Neural crest cell (in vitro differentiated cells): ENCODE measurements at regions not wholly inside any gene's neighbourhood (a gene's known extent, or its start where the extent isn't known, plus 50 kb on each side); places are given as distances from the start of the nearest gene placed in this dataset.

ENCODE experiments used
- DNase-seq: peaks from one replicate; pipeline ENCODE4 v3.0.0; 2021; ENCODE audit warnings: low read depth, mixed read lengths, low spot score
- H3K27ac Mint-ChIP-seq: one replicate; pipeline ENCODE4 v1.8.0; 2021; ENCODE audit warnings: mild to moderate bottlenecking, mixed read lengths; ENCODE audit not compliant: unreplicated experiment
- H3K27me3 Mint-ChIP-seq: 2 replicates; pipeline ENCODE4 v1.8.0; 2021; ENCODE audit warnings: low read depth, mild to moderate bottlenecking, mixed read lengths
- H3K36me3 Mint-ChIP-seq: 2 replicates; pipeline ENCODE4 v1.8.0; 2021; ENCODE audit warnings: low read depth, mild to moderate bottlenecking, mixed read lengths
- H3K4me1 Mint-ChIP-seq: 2 replicates; pipeline ENCODE4 v1.8.0; 2021; ENCODE audit warnings: mixed read lengths
- H3K4me3 Mint-ChIP-seq: one replicate; pipeline ENCODE4 v1.8.0; 2021; ENCODE audit warnings: mild to moderate bottlenecking, mixed read lengths
- H3K9me3 Mint-ChIP-seq: 2 replicates; pipeline ENCODE4 v1.8.0; 2021; ENCODE audit warnings: mixed read lengths
- CTCF ChIP-seq: fragments of 200-600 bp; sonication (generic); conservative IDR thresholded peaks from 2 replicates; pipeline ENCODE4 v1.5.0; 2021; ENCODE audit warnings: antibody characterized with exemption, mild to moderate bottlenecking

GRCh38 chr14:104392396-104393198 is 187.0 kb upstream of the C14orf180 start:
- Mint-ChIP-seq H3K4me3 (no peak overlapping the region), H3K9me3 (peaks cover 2% of the 10 kb centered on the region), H3K36me3 (no peaks in the 10 kb centered on the region), H3K27ac (no peak overlapping the region), H3K4me1 (no peaks in the 10 kb centered on the region), H3K27me3 (peaks cover 2% of the 10 kb centered on the region)
- TF ChIP-seq CTCF = no peak
- DNase-seq = no peak

GRCh38 chr14:104393199-104393897 is 186.2 kb upstream of the C14orf180 start:
- DNase-seq = no peak
- no peak overlapping the region for H3K4me3 Mint-ChIP-seq
- TF ChIP-seq CTCF = no peak
- H3K36me3 Mint-ChIP-seq = no peaks in the 10 kb centered on the region
- H3K27ac Mint-ChIP-seq = no peak overlapping the region
- peaks cover 6% of the 10 kb centered on the region for H3K9me3 Mint-ChIP-seq
- no peaks in the 10 kb centered on the region for H3K4me1 Mint-ChIP-seq
- H3K27me3 Mint-ChIP-seq = peaks cover 2% of the 10 kb centered on the region

GRCh38 chr14:104393898-104394381 is 185.6 kb upstream of the C14orf180 start:
- H3K4me3 Mint-ChIP-seq = no peak overlapping the region
- TF ChIP-seq CTCF = no peak
- H3K4me1 Mint-ChIP-seq = no peaks in the 10 kb centered on the region
- peaks cover 6% of the 10 kb centered on the region for H3K9me3 Mint-ChIP-seq
- no peak overlapping the region for H3K27ac Mint-ChIP-seq
- H3K27me3 Mint-ChIP-seq = peaks cover 2% of the 10 kb centered on the region
- no peak for DNase-seq
- H3K36me3 Mint-ChIP-seq = no peaks in the 10 kb centered on the region

- Mint-ChIP-seq H3K4me1 (peaks cover 4% of the 10 kb centered on the region), H3K27ac (no peak overlapping the region), H3K27me3 (peaks cover 2% of the 10 kb centered on the region), H3K9me3 (peaks cover 6% of the 10 kb centered on the region), H3K4me3 (no peak overlapping the region), H3K36me3 (no peaks in the 10 kb centered on the region)
- TF ChIP-seq CTCF = no peak
- DNase-seq = no peak
Observed at GRCh38 chr14:104394409-104394851, 185.1 kb upstream of the C14orf180 start.

GRCh38 chr14:104395276-104395675 is 184.3 kb upstream of the C14orf180 start:
- no peaks in the 10 kb centered on the region for H3K36me3 Mint-ChIP-seq
- peaks cover 2% of the 10 kb centered on the region for H3K27me3 Mint-ChIP-seq
- peaks cover 12% of the 10 kb centered on the region for H3K4me1 Mint-ChIP-seq
- no peak overlapping the region for H3K4me3 Mint-ChIP-seq
- DNase-seq = no peak
- H3K9me3 Mint-ChIP-seq = peaks cover 6% of the 10 kb centered on the region
- no peak for TF ChIP-seq CTCF
- H3K27ac Mint-ChIP-seq = no peak overlapping the region
